ENCODE measurements at regions not wholly inside any gene's neighbourhood (a gene's known extent, or its start where the extent isn't known, plus 50 kb on each side); places are given as distances from the start of the nearest gene placed in this dataset.
A peak's percentile ranks its signal among the peaks of the same experiment; 100 is the strongest.

GRCh38 chrX:136953867-136954787 is 73.6 kb upstream of the RBMX start:
- no peak for TF ChIP-seq POLR2A (IDR thresholded peaks at IDR 0.05)
- TF ChIP-seq CTCF (IDR thresholded peaks at IDR 0.05) = peak in 1 of 3 donors; percentile 21
